Urothelium cell line (cell line): ENCODE measurements at regions not wholly inside any gene's neighbourhood (a gene's known extent, or its start where the extent isn't known, plus 50 kb on each side); places are given as distances from the start of the nearest gene placed in this dataset.
"Not testable (repeated sequence)": the region's sequence is repeated elsewhere in the genome, so short reads cannot be mapped to it uniquely, and the experiment has no call there.

Source experiments
- DNase-seq: peaks from one replicate; pipeline ENCODE4 v3.0.0; 2011; ENCODE audit warnings: low spot score, mixed read lengths
- FAIRE-seq: peaks from 2 replicates; lab custom pipeline; 2011; peaks lifted over from hg19 to GRCh38; lab: Jason Lieb, UNC

GRCh38 chr2:212913640-212914306 lies 237.6 kb downstream of the IKZF2 start:
- DNase-seq = no peak
- FAIRE-seq = no peak

DNA sequence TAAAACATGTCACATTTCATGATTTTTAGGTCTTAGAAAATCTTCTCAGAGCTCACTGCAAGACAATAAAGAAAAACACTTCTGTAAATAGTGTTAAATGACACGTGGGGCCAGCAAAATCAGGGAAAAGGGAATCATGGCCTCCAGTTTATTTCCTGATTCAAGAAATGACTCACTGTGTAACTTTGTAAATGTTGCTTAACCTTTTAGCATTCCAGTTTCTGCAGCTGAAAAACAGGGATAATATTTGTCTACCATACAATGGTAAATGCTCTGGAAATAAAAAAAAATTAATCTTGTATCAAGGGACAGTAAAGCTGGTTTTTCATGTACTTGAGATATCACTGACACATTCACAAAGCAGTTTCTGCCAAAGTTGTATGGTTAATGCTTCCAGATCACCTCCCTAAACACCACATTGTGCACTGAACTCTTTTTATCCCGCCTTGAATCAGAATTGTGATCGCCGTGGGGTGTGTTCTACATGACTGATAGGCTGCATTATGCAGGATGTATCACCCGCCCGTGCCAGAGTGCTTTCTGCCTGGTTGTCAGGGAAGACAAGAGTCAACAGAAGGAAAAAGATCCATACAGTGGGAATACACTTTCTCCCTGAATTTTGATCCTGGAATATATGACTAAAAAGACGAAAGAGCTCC lies 238.8 kb downstream of the IKZF2 start:
- FAIRE-seq = no peak
- DNase-seq = peak; percentile 16

DNA sequence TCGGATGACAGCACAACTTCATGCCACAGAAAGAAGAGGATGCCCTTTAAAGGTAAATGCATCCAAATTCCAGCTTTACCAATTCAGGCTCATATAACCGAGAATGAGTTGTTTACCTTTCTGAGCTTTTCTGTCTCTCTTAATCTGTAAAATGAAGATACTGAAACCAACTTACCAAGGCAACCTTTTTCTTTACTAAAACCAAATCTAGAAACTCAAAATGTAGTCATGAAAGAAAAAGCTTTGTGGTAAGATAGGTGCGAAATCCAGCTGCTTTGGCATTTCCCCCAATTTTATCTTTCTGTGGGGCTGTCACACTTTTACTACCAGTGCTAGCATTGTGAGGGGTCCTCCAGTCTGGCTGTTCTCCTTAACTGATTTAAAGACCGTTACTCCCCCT lies 240.4 kb downstream of the IKZF2 start:
- FAIRE-seq (no peak), DNase-seq (no peak)

- no peak for DNase-seq
Observed at GRCh38 chr2:212908682-212909435, 242.6 kb downstream of the IKZF2 start.

GRCh38 chr2:212908031-212908430 lies 243.4 kb downstream of the IKZF2 start:
- DNase-seq = no peak
- no peak for FAIRE-seq

More at GRCh38 chr2:212908682-212909435, 242.6 kb downstream of the IKZF2 start:
- FAIRE-seq = no peak

DNA sequence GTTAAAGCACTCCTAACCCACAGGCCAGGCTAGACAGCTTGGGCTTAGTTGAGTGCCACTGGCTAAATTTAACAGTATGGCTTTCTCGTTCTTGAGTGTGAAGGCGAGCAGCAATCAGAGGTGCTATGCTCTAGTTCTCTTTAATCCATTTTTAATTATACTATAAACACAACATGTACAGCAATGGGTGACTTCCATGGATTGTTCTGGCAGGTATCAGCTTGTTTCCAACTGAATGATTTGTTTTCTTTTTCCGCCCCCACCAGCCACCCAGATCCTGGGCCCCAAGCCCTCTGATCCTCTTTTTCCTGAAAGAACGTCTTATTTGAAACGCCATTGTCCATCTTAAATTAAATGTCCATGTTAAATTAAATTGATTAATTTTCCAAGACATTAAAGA lies 244.8 kb downstream of the IKZF2 start:
- FAIRE-seq (no peak), DNase-seq (no peak)

GRCh38 chr2:212905640-212906201 lies 245.7 kb downstream of the IKZF2 start:
- DNase-seq (peak; percentile 40), FAIRE-seq (no peak)

DNA sequence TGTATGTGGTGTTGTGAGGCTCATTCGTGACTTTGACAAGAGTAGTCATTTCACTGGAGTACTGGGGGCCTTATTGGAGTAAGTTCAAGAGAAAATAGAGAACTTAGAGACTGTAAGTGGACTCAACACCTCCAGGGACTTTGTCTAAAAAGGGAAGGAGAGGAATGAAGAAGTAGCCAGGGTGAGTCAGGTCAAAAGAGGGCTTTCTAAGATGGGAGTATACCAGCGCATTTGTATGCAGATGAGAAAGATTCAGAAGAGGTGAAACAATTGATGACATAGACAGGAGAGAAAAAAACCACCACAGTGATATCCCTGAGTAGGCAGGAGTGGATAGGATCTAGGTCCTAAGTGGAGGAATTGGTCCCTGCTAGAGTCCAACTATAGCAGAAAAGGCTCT lies 246.8 kb downstream of the IKZF2 start:
- FAIRE-seq (no peak), DNase-seq (no peak)

- FAIRE-seq (no peak), DNase-seq (no peak)
Observed at GRCh38 chr2:212903413-212903812, 248.0 kb downstream of the IKZF2 start.

DNA sequence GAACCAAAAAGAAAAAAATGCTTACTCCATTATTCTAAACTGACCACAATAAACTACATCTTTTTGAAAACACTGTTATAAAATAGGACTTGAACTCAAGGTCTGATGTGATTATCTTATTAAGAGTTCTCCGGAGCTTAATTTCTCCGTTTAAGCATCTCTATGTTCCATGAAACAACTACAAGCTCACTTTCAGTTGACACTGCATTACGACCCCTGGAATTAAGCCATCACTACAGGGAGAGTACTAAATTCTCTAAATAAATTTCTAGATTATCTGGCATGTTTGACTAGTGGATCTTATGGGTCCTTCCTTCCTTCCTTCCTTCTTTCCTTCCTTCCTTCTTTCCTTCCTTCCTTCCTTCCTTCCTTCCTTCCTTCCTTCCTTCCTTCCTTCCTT lies 249.0 kb downstream of the IKZF2 start:
- FAIRE-seq (no peak), DNase-seq (no peak)

- no peak for FAIRE-seq
- DNase-seq = no peak
Observed at GRCh38 chr2:212901604-212902275, 249.7 kb downstream of the IKZF2 start.

DNA sequence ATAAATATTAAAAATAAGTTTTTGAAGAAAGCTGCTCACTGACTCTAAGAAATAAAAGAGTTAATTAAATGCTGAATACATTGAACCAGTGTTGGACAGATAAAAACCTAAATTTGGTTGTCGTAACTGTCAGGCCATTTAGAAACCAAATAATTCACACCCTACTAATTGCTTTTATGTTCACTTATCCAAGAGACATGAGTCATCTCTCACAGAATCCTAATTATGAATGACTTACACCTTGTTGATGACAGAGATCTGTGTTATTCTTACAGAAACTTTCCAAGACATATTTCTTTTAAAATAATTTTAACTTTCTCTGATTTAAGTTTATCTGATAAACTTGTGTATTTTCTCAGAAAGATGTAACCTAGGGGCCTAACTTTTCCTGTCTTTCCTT lies 250.7 kb downstream of the IKZF2 start:
- FAIRE-seq = no peak
- no peak for DNase-seq

DNA sequence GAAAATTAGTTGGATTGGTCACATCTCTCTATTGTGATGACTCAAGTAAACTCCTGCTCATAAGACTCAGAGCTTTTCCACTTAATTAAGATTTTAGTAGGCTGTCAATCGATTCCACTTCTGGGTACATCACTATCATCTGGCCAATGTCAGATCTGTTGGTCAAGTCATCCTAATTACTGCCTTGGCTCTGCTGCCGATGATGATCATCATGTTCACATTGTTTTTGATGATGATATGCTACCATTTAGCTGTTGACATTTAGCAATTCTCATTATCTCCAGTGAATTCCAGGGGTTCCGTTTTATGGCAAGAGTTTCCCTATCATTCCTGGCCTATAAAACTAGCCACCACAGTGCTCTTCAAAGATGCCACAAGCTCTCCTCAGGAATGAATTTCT lies 253.4 kb downstream of the IKZF2 start:
- FAIRE-seq = no peak
- DNase-seq = no peak

GRCh38 chr2:212897296-212897695 lies 254.1 kb downstream of the IKZF2 start:
- FAIRE-seq (no peak), DNase-seq (no peak)

- DNase-seq (no peak), FAIRE-seq (no peak)
Observed at GRCh38 chr2:212894026-212894425, 257.4 kb downstream of the IKZF2 start.

GRCh38 chr2:212893216-212893615 lies 258.2 kb downstream of the IKZF2 start:
- FAIRE-seq = no peak
- DNase-seq = no peak

DNA sequence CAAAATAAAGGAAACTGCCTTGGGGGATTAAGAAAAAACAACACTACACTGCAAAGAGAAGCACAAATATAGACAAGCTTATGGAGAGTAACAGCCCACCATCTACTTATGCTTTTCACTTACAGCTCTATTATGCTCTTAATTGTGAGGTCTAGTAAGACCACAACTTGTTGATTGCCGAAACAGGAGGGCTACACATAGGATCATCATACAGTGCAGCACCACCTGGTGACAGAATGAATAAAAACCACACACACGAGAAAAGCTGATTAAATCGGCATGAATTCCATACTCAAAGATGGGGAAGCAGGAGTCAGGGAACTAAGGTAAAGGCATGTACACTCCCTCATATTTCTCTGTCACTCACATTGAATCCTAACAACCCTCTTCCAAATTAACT lies 259.2 kb downstream of the IKZF2 start:
- DNase-seq (peak; percentile 29), FAIRE-seq (no peak)

GRCh38 chr2:212891580-212891979 lies 259.8 kb downstream of the IKZF2 start:
- FAIRE-seq = no peak
- no peak for DNase-seq

GRCh38 chr2:212882626-212883025 lies 268.8 kb downstream of the IKZF2 start:
- no peak for DNase-seq
- FAIRE-seq = no peak

DNA sequence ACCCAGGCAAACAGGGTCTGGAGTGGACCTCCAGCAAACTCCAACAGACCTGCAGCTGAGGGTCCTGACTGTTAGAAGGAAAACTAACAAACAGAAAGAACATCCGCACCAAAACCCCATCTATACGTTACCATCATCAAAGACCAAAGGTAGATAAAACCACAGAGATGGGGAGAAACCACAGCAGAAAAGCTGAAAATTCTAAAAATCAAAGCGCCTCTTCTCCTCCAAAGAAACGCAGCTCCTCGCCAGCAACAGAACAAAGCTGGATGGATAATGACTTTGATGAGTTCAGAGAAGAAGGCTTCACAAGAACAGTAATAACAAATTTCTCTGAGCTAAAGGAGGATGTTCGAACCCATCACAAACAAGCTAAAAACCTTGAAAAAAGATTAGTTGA lies 274.9 kb downstream of the IKZF2 start:
- FAIRE-seq, DNase-seq: not testable (repeated sequence)

- not testable (repeated sequence) for DNase-seq, FAIRE-seq
Observed at GRCh38 chr2:212875950-212876349, 275.5 kb downstream of the IKZF2 start.
